GM10266 (cell line): ENCODE measurements at regions not wholly inside any gene's neighbourhood (a gene's known extent, or its start where the extent isn't known, plus 50 kb on each side); places are given as distances from the start of the nearest gene placed in this dataset.

ENCODE experiments used
- DNase-seq: peaks from one replicate; pipeline ENCODE4 v3.0.0; 2012; ENCODE audit errors: extremely low spot score
- CTCF ChIP-seq: IDR thresholded peaks from 2 replicates; pipeline ENCODE4 v1.5.1; 2012; ENCODE audit warnings: mild to moderate bottlenecking, low read depth; ENCODE audit not compliant: control insufficient read depth, insufficient read depth; ENCODE audit errors: missing control alignments

GRCh38 chr9:87180361-87180760, 233.1 kb upstream of the GAS1 start:
- no peak for DNase-seq
- no peak for TF ChIP-seq CTCF

GRCh38 chr9:87180841-87181240, 233.5 kb upstream of the GAS1 start:
- no peak for TF ChIP-seq CTCF
- DNase-seq = no peak

- TF ChIP-seq CTCF = no peak
- DNase-seq = no peak
Measured at GRCh38 chr9:87181670-87182069, 234.4 kb upstream of the GAS1 start.

- TF ChIP-seq CTCF = no peak
- no peak for DNase-seq
Measured at GRCh38 chr9:87184956-87185642, 237.8 kb upstream of the GAS1 start.

- TF ChIP-seq CTCF = no peak
- DNase-seq = no peak
Measured at GRCh38 chr9:87187656-87188055, 240.3 kb upstream of the GAS1 start.

GRCh38 chr9:87189006-87189405, 241.7 kb upstream of the GAS1 start:
- DNase-seq = no peak
- no peak for TF ChIP-seq CTCF

- TF ChIP-seq CTCF = no peak
- DNase-seq = no peak
Measured at GRCh38 chr9:87193151-87193550, 245.8 kb upstream of the GAS1 start.
